ENCODE measurements at regions not wholly inside any gene's neighbourhood (a gene's known extent, or its start where the extent isn't known, plus 50 kb on each side); places are given as distances from the start of the nearest gene placed in this dataset.
"Not testable (repeated sequence)": the region's sequence is repeated elsewhere in the genome, so short reads cannot be mapped to it uniquely, and the experiment has no call there.

GRCh38 chr18:65278939-65279667, 471.7 kb upstream of the CDH7 start:
- DNase-seq, result no peak

GRCh38 chr18:65269375-65269774, 481.4 kb upstream of the CDH7 start:
- no peak for DNase-seq

GRCh38 chr18:65265761-65266160, 485.1 kb upstream of the CDH7 start:
- no peak for DNase-seq

GRCh38 chr18:65260030-65260429, 490.8 kb upstream of the CDH7 start:
- DNase-seq, result no peak

GRCh38 chr18:65259403-65259802, 491.4 kb upstream of the CDH7 start:
- DNase-seq, result no peak

GRCh38 chr18:65257149-65257548, 493.7 kb upstream of the CDH7 start:
- DNase-seq, result no peak

- no peak for DNase-seq
These were observed 495.4 kb upstream of the CDH7 start for GRCh38 chr18:65255417-65255816.

- DNase-seq, result no peak
These were observed 511.0 kb upstream of the CDH7 start for GRCh38 chr18:65239787-65240186.

GRCh38 chr18:65235966-65236624, 514.7 kb upstream of the CDH7 start:
- no peak for DNase-seq

GRCh38 chr18:65230311-65230710, 520.5 kb upstream of the CDH7 start:
- no peak for DNase-seq

GRCh38 chr18:65227970-65228369, 522.8 kb upstream of the CDH7 start:
- no peak for DNase-seq

GRCh38 chr18:65221736-65222135, 529.1 kb upstream of the CDH7 start:
- no peak for DNase-seq

GRCh38 chr18:65221115-65221514, 529.7 kb upstream of the CDH7 start:
- DNase-seq, result no peak

GRCh38 chr18:65215865-65216466, 534.8 kb upstream of the CDH7 start:
- DNase-seq, result no peak

- DNase-seq, result no peak
These were observed 536.4 kb upstream of the CDH7 start for GRCh38 chr18:65214456-65214855.

- DNase-seq, result no peak
These were observed 544.1 kb upstream of the CDH7 start for GRCh38 chr18:65206551-65207260.

- DNase-seq, result no peak
These were observed 548.7 kb upstream of the CDH7 start for GRCh38 chr18:65202091-65202490.

- no peak for DNase-seq
These were observed 575.1 kb upstream of the CDH7 start for GRCh38 chr18:65175681-65176080.

- DNase-seq, result not testable (repeated sequence)
These were observed 588.7 kb upstream of the CDH7 start for GRCh38 chr18:65162086-65162485.

- DNase-seq, result no peak
These were observed 604.3 kb upstream of the CDH7 start for GRCh38 chr18:65146482-65147021.

GRCh38 chr18:65145312-65145711, 605.5 kb upstream of the CDH7 start:
- DNase-seq, result no peak

- DNase-seq, result no peak
These were observed 617.2 kb upstream of the CDH7 start for GRCh38 chr18:65133610-65134009.

- DNase-seq, result no peak
These were observed 626.2 kb upstream of the CDH7 start for GRCh38 chr18:65124633-65125032.

All from GDM1 (cell line).